Ascending aorta (tissue), 2 donors: ENCODE measurements at regions not wholly inside any gene's neighbourhood (a gene's known extent, or its start where the extent isn't known, plus 50 kb on each side); places are given as distances from the start of the nearest gene placed in this dataset.

Source experiments
- DNase-seq, 2 donors: peaks; one replicate each; pipeline ENCODE4 v3.0.0-alpha.2; 2019; ENCODE audit warnings: low spot score in 2 of 2
- H3K27ac ChIP-seq, 2 donors: fragments of 200-600 bp; sonication (generic); one replicate each; pipeline ENCODE4 v1.5.1; 2016 to 2017; ENCODE audit warnings: mild to moderate bottlenecking in 1 of 2
- H3K27me3 ChIP-seq: fragments of 200-600 bp; sonication (generic); one replicate; pipeline ENCODE4 v1.5.1; 2017
- H3K36me3 ChIP-seq, 2 donors: fragments of 200-600 bp; sonication (generic); one replicate each; pipeline ENCODE4 v1.5.1; 2016
- H3K4me1 ChIP-seq, 2 donors: fragments of 200-600 bp; sonication (generic); one replicate each; pipeline ENCODE4 v1.5.1; 2016 to 2017; ENCODE audit warnings: mild to moderate bottlenecking in 1 of 2
- H3K4me3 ChIP-seq, 2 donors: fragments of 200-600 bp; sonication (generic); one replicate each; pipeline ENCODE4 v1.5.1; 2016 to 2017; ENCODE audit warnings: mild to moderate bottlenecking in 1 of 2
- H3K9me3 ChIP-seq, 2 donors: fragments of 200-600 bp; sonication (generic); one replicate each; pipeline ENCODE4 v1.5.1; 2016
- CTCF ChIP-seq, 3 experiments: fragments of 200-600 bp in 2 of 3; fragments of 450-650 bp in 1 of 3; sonication (generic) in 2 of 3; IDR thresholded peaks; one replicate each; pipeline ENCODE4 v1.5.1; 2016 to 2019; ENCODE audit warnings: antibody characterized with exemption in 3 of 3, mild to moderate bottlenecking in 1 of 3, moderate library complexity in 1 of 3
- intact Hi-C: fragments of 100-400 bp; cut with DNase I; formaldehyde crosslinking; loops from one replicate; pipeline ENCODE4 v1.15.1; 2023

DNA sequence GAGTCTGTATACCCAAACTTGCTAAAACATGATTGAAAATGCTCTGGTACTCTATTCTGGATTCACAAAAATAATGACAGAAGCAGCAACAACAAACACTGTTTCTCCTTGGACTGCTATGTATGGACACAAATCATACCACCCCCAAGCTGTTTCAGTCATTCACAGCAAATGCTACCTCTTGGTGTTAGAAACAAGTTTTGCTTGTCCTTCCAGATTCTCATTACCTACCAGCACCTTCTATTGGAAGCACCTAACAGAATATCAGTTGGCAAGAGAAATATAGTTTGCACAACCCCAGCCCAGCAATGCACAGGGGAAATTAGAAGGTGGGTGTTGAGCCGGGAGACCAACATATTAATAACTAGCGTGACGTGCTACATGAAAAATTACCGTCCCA is 1950.9 kb downstream of the C4orf33 start:
- intact Hi-C loops = no loop called here
- no peak for TF ChIP-seq CTCF (IDR thresholded peaks at IDR 0.05)
- Histone ChIP-seq H3K36me3 (no peaks in the 10 kb centered on the region), H3K27me3 (no peaks in the 10 kb centered on the region), H3K4me1 (no peaks in the 10 kb centered on the region), H3K27ac (no peak overlapping the region), H3K4me3 (no peak overlapping the region), H3K9me3 (no peaks in the 10 kb centered on the region)
- DNase-seq = no peak

DNA sequence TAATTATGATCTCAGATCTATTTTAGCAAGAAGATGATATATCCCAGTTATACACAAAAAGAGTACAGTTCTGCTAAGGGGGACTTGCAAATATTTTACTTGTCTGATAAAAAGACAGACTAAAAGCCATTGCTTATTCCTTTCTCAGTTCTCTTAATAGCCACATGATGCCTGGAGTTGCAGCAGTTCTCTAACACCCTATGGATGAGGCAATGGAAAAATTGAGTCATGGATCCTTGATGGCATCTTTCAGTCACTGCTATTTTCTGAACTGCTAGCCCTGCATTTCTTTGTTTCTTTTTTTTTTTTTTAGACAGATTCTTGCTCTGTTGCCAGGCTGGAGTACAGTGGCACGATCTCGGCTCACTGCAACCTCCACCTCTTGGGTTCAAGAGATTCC is 1956.7 kb downstream of the C4orf33 start:
- Histone ChIP-seq H3K4me3 (no peak overlapping the region), H3K27ac (no peak overlapping the region), H3K9me3 (no peaks in the 10 kb centered on the region), H3K4me1 (no peaks in the 10 kb centered on the region), H3K36me3 (no peaks in the 10 kb centered on the region), H3K27me3 (no peaks in the 10 kb centered on the region)
- DNase-seq = no peak
- TF ChIP-seq CTCF (IDR thresholded peaks at IDR 0.05) = no peak
- intact Hi-C loops = no loop called here

GRCh38 chr4:131054489-131055019 is 1958.6 kb downstream of the C4orf33 start:
- DNase-seq = no peak
- H3K27me3 ChIP-seq = no peaks in the 10 kb centered on the region
- H3K27ac ChIP-seq = no peak overlapping the region
- intact Hi-C loops = no loop called here
- H3K4me1 ChIP-seq = no peaks in the 10 kb centered on the region
- no peak overlapping the region for H3K4me3 ChIP-seq
- no peaks in the 10 kb centered on the region for H3K9me3 ChIP-seq
- no peaks in the 10 kb centered on the region for H3K36me3 ChIP-seq
- TF ChIP-seq CTCF (IDR thresholded peaks at IDR 0.05) = no peak

GRCh38 chr4:131061734-131062133 is 1965.8 kb downstream of the C4orf33 start:
- no peak for TF ChIP-seq CTCF (IDR thresholded peaks at IDR 0.05)
- Histone ChIP-seq H3K4me1 (no peaks in the 10 kb centered on the region), H3K27me3 (no peaks in the 10 kb centered on the region), H3K9me3 (peaks cover 0 to 3% of the 10 kb centered on the region in 2 donors), H3K36me3 (no peaks in the 10 kb centered on the region), H3K4me3 (no peak overlapping the region), H3K27ac (no peak overlapping the region)
- intact Hi-C loops = no loop called here
- DNase-seq = no peak

DNA sequence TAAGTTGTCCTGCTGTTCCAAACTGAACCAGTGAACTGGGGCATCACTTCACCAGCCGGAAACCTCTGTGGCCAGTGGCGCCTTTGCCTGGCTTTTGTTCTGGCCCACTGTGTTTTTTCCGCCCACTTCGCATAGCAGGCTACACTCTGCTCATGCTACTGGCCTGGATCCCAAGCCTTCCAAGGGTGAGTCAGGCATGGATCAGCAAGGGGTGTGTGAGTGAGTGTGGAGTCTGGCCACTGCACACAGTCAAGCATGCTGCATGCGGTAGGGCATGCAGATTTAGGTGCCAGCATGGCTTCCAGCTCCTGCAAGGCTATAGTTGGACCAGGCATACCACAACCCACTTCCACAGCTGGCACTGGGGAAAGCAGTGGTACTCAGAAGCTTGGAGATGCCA is 1967.9 kb downstream of the C4orf33 start:
- Histone ChIP-seq H3K4me1 (no peaks in the 10 kb centered on the region), H3K9me3 (peaks cover 0 to 3% of the 10 kb centered on the region in 2 donors), H3K4me3 (no peak overlapping the region), H3K27ac (no peak overlapping the region), H3K27me3 (no peaks in the 10 kb centered on the region), H3K36me3 (no peaks in the 10 kb centered on the region)
- no peak for TF ChIP-seq CTCF (IDR thresholded peaks at IDR 0.05)
- intact Hi-C loops = no loop called here
- DNase-seq = no peak

GRCh38 chr4:131081069-131081468 is 1985.1 kb downstream of the C4orf33 start:
- intact Hi-C loops = no loop called here

More at GRCh38 chr4:131081069-131081468, 1985.1 kb downstream of the C4orf33 start:
- no peak for DNase-seq
- TF ChIP-seq CTCF (IDR thresholded peaks at IDR 0.05) = no peak
- Histone ChIP-seq H3K4me1 (no peaks in the 10 kb centered on the region), H3K4me3 (no peak overlapping the region), H3K9me3 (no peaks in the 10 kb centered on the region), H3K27ac (no peak overlapping the region), H3K27me3 (no peaks in the 10 kb centered on the region), H3K36me3 (no peaks in the 10 kb centered on the region)
